ENCODE measurements at regions not wholly inside any gene's neighbourhood (a gene's known extent, or its start where the extent isn't known, plus 50 kb on each side); places are given as distances from the start of the nearest gene placed in this dataset.

DNA sequence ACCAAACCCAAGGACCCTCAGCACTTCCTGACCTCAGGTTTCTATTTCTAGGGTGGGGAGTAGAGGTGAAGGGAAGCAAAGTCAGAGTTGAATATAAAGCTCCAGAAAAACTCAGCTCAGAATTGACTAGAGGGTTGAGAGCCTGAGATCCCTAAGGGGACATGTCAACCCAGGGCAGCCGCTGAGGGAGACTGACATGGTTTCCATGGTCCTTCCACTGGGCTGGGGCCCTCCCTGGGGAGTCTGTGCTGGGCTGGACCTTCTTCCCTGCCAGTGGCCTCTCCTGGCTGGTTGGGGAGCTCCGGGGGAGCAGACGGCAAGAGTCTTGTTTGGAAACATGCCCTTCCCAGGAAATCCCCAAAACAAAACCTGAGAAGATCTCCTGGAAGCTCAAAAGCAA, 121.3 kb downstream of the METRNL start:
- Histone ChIP-seq H3K27ac (peak overlapping the region; percentile 41), H3K4me2 (peak overlapping the region; percentile 51), H3K9me2 (ENCODE audit: insufficient read depth) (no peaks in the 10 kb centered on the region), H3K4me1 (replicated peaks; ENCODE audit: insufficient read depth) (peaks cover 23% of the 10 kb centered on the region), H3K4me3 (no peak overlapping the region), H3K27me3 (ENCODE audit: insufficient read depth, low read depth) (no peaks in the 10 kb centered on the region), H3K79me2 (ENCODE audit: low read depth) (no peaks in the 10 kb centered on the region), H2AFZ (no peak overlapping the region), H3K9me3 (ENCODE audit: insufficient read depth, low read depth) (no peaks in the 10 kb centered on the region), H3F3A (ENCODE audit: insufficient read depth, low read depth) (peaks cover 16% of the 10 kb centered on the region), H3K36me3 (ENCODE audit: low read depth) (no peaks in the 10 kb centered on the region), H4K20me1 (ENCODE audit: insufficient read depth) (no peaks in the 10 kb centered on the region)
- TF ChIP-seq EZH2 (IDR thresholded peaks at IDR 0.05; ENCODE audit: low read depth), result no peak
- TF ChIP-seq, protein P1, sequence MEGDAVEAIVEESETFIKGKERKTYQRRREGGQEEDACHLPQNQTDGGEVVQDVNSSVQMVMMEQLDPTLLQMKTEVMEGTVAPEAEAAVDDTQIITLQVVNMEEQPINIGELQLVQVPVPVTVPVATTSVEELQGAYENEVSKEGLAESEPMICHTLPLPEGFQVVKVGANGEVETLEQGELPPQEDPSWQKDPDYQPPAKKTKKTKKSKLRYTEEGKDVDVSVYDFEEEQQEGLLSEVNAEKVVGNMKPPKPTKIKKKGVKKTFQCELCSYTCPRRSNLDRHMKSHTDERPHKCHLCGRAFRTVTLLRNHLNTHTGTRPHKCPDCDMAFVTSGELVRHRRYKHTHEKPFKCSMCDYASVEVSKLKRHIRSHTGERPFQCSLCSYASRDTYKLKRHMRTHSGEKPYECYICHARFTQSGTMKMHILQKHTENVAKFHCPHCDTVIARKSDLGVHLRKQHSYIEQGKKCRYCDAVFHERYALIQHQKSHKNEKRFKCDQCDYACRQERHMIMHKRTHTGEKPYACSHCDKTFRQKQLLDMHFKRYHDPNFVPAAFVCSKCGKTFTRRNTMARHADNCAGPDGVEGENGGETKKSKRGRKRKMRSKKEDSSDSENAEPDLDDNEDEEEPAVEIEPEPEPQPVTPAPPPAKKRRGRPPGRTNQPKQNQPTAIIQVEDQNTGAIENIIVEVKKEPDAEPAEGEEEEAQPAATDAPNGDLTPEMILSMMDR (conservative IDR thresholded peaks at IDR 0.05), result no peak
- DNase-seq, result no peak
- ChIA-PET POLR2A (ENCODE audit: unreplicated experiment) (no interaction called here), CTCF (interaction anchor here (0.5 to 0.8 kb wide), 2 partner anchors 407 to 995 kb away, joined by 3 to 7 read pairs; no protein-coding TSS in a partner anchor)
- intact Hi-C loops (cut with micrococcal nuclease; ENCODE audit: unreplicated experiment), result no loop called here
- no TSS peak for BruUV-seq (replicated peaks)

DNA sequence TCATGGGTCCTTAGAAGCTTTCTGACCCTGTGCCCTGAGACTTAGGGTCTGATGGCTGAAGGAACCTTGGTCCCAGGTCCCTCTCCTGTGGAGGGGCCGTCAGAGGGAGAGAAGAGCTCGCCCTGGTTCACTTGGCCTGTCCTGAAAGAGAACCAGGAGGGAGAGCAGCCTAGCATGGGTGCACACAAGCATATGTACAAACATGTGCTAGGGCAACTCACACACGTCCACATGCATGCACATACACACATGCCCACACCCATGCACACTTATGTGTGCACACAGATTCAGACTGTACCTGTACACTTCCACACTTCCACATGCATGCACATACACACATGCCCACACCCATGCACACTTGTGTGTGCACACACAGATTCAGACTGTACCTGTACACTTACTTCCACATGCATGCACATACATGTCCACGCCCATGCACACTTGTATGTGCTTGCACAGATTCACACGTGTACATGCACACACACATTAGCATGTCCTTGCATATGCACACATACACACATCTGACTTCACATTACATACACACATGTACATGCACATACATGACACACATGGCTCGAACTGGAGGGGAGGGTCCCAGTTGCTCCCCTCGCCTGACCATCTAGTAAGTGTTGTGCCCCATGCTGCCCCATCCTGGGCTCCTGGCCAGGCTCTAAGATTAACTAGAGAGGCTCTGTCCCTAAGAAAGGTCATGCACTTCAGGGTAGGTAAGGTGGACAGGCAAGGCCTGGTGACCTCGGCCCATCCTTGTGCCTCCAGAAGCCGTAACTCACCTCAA, 122.0 kb downstream of the METRNL start:
- Histone ChIP-seq H3F3A (ENCODE audit: insufficient read depth, low read depth) (peaks cover 16% of the 10 kb centered on the region), H2AFZ (no peak overlapping the region), H3K9me3 (ENCODE audit: insufficient read depth, low read depth) (no peaks in the 10 kb centered on the region), H3K4me1 (replicated peaks; ENCODE audit: insufficient read depth) (peaks cover 23% of the 10 kb centered on the region), H3K36me3 (ENCODE audit: low read depth) (no peaks in the 10 kb centered on the region), H3K79me2 (ENCODE audit: low read depth) (no peaks in the 10 kb centered on the region), H3K9me2 (ENCODE audit: insufficient read depth) (no peaks in the 10 kb centered on the region), H3K27me3 (ENCODE audit: insufficient read depth, low read depth) (no peaks in the 10 kb centered on the region), H4K20me1 (ENCODE audit: insufficient read depth) (no peaks in the 10 kb centered on the region), H3K27ac (no peak overlapping the region), H3K4me3 (no peak overlapping the region), H3K4me2 (no peak overlapping the region)
- intact Hi-C loops (cut with micrococcal nuclease; ENCODE audit: unreplicated experiment), result no loop called here
- no peak for DNase-seq
- TF ChIP-seq, protein P1 (conservative IDR thresholded peaks at IDR 0.05), result no peak
- TF ChIP-seq EZH2 (IDR thresholded peaks at IDR 0.05; ENCODE audit: low read depth), result no peak
- BruUV-seq (replicated peaks), result no TSS peak
- ChIA-PET POLR2A (ENCODE audit: unreplicated experiment) (interaction anchor here (0.7 kb wide), 1 partner anchor 856 kb away, joined by 4 read pairs; no protein-coding TSS in a partner anchor), CTCF (interaction anchor here (0.5 kb wide), 1 partner anchor 408 kb away, joined by 7 read pairs; no protein-coding TSS in a partner anchor)

DNA sequence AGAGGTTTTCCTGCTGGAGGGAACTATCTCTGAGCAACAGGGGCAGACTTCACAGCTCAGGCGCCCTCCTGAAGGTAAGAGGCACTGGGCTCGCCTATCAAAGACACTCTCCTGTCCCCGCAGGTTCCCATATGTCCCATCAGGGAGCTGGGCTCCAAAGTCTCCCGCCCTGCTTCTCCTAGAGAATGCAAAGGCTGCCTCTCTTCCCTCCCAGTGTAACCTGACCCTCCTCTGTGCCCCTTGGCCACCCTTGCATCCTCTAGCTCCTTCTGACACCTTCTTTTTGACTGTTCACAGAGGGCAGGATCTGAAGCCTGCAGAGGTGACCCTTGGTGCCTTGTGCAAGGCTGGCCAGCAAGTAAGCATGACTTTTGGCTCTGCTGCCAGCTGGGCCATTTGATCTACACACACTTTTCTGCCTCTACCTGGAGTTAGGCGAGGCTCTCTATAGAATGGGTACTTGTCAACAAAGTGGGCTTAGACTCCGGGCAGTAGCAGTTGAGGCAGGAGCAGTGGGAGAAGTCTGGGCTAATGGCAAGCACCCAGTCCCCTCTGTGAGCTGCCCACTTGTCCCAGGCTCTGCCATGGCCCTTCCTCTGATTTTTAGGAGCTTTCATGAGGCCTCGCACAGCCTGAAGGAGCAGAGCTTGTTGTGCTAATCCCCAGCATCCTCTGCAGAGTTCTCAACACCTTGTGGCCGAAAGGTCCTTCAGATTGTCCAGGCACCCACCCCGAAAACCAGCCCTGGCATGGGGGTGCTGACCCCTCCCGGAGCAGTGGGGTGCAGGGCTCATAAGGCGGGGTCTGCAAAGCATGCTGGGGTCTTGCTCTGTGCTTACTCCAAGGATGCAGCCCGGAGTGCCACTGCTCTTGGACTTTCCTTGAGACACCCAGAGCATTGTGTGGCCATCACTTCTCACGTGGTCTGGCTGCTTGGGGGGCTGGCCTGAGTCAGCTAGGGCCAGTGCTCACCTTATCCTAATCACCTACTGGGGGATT, 122.9 kb downstream of the METRNL start:
- Histone ChIP-seq H3F3A (ENCODE audit: insufficient read depth, low read depth) (peaks cover 16% of the 10 kb centered on the region), H4K20me1 (ENCODE audit: insufficient read depth) (no peaks in the 10 kb centered on the region), H3K9me3 (ENCODE audit: insufficient read depth, low read depth) (no peaks in the 10 kb centered on the region), H3K36me3 (ENCODE audit: low read depth) (no peaks in the 10 kb centered on the region), H3K27ac (no peak overlapping the region), H3K4me3 (no peak overlapping the region), H3K79me2 (ENCODE audit: low read depth) (no peaks in the 10 kb centered on the region), H3K9me2 (ENCODE audit: insufficient read depth) (no peaks in the 10 kb centered on the region), H2AFZ (no peak overlapping the region), H3K4me1 (replicated peaks; ENCODE audit: insufficient read depth) (peaks cover 23% of the 10 kb centered on the region), H3K4me2 (no peak overlapping the region), H3K27me3 (ENCODE audit: insufficient read depth, low read depth) (no peaks in the 10 kb centered on the region)
- no peak for DNase-seq
- intact Hi-C loops (cut with micrococcal nuclease; ENCODE audit: unreplicated experiment), result no loop called here
- no TSS peak for BruUV-seq (replicated peaks)
- POLR2A ChIA-PET (ENCODE audit: unreplicated experiment), result interaction anchor here (0.6 to 0.7 kb wide), 2 partner anchors 290 to 857 kb away, joined by 4 read pairs; no protein-coding TSS in a partner anchor
- TF ChIP-seq EZH2 (IDR thresholded peaks at IDR 0.05; ENCODE audit: low read depth), result no peak
- TF ChIP-seq, protein P1 (conservative IDR thresholded peaks at IDR 0.05), result no peak
- CTCF ChIA-PET, result no interaction called here

All from PC-9 (cell line).